ENCODE measurements at regions not wholly inside any gene's neighbourhood (a gene's known extent, or its start where the extent isn't known, plus 50 kb on each side); places are given as distances from the start of the nearest gene placed in this dataset. TPM values are rescaled to one million over a fixed set of nuclear protein-coding genes. Genes with fewer than 3 reads are reported as not detected.

DNA sequence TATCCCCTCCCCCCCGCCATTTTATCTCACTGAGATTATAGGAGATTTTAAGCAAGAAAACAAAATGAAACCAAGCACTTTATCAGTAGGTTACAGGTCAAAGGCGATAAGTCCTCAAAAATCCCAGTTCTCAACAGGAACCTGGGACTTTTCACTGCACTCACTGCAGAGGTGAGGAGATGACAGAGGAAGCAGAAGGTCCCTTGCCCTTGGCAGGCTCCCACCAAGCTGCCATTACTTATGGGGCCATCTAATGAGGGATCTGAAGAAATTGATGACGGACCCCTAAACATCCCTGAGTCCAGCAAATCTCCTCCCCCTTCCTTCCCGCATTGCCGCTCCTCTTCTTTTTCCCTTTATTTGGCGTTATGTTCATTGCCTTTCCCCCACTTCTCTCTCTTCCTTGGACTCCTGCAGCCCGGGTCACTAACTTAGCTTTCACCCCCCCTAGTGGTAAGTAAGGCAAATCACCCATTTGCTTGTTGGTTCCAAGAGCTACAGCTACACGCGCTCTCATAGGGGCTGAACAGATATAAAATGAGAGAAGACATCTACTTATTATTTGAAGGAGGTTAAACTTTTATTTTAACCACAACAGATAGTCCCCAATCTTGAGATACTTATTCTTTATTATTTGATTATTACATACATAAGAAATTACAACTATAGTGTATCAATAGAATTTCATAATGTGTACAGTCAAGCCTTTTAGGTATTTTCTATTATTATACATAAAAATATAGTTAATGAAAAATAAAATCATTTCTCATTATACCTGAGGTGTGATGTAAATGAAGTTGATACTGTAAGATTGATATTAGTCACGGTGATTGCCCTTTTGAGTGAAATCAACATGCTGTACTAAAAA is 52.0 kb upstream of the ARGLU1 start:
- Histone ChIP-seq H3K4me3 (peak overlapping the region; percentile 55), H3K27me3 (ENCODE audit: low read depth) (peaks cover 3% of the 10 kb centered on the region), H3K36me3 (no peaks in the 10 kb centered on the region), H3K9me3 (replicated peaks) (no peaks in the 10 kb centered on the region), H3K27ac (replicated peaks) (peak overlapping the region; percentile 16), H3K4me1 (peaks cover 11% of the 10 kb centered on the region)
- intact Hi-C loops (cut with micrococcal nuclease): no loop called here
- TF ChIP-seq, protein P1, sequence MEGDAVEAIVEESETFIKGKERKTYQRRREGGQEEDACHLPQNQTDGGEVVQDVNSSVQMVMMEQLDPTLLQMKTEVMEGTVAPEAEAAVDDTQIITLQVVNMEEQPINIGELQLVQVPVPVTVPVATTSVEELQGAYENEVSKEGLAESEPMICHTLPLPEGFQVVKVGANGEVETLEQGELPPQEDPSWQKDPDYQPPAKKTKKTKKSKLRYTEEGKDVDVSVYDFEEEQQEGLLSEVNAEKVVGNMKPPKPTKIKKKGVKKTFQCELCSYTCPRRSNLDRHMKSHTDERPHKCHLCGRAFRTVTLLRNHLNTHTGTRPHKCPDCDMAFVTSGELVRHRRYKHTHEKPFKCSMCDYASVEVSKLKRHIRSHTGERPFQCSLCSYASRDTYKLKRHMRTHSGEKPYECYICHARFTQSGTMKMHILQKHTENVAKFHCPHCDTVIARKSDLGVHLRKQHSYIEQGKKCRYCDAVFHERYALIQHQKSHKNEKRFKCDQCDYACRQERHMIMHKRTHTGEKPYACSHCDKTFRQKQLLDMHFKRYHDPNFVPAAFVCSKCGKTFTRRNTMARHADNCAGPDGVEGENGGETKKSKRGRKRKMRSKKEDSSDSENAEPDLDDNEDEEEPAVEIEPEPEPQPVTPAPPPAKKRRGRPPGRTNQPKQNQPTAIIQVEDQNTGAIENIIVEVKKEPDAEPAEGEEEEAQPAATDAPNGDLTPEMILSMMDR (IDR thresholded peaks at IDR 0.05; ENCODE audit: borderline replicate concordance): peak; percentile 86
- DNase-seq: no peak

Small RNAs in the stretch of these regions (microRNA-seq; reads per million reads assigned to microRNA genes)
- gene MIR1267: not detected

Data from left ventricle myocardium inferior (tissue), 1 donor.